ENCODE measurements at regions not wholly inside any gene's neighbourhood (a gene's known extent, or its start where the extent isn't known, plus 50 kb on each side); places are given as distances from the start of the nearest gene placed in this dataset.

GRCh38 chr4:185945906-185946305 lies 123.0 kb upstream of the TLR3 start:
- ChIA-PET CTCF (interaction anchor here (0.5 kb wide), 1 partner anchor 309 kb away, joined by 3 read pairs; no protein-coding TSS in a partner anchor), POLR2A (no interaction called here)
- H3K27me3 Mint-ChIP-seq (ENCODE audit: low read depth), result peaks cover 4% of the 10 kb centered on the region
- no peaks in the 10 kb centered on the region for H3K9me3 Mint-ChIP-seq
- no peak overlapping the region for H3K4me3 Mint-ChIP-seq
- TF ChIP-seq, protein P1, sequence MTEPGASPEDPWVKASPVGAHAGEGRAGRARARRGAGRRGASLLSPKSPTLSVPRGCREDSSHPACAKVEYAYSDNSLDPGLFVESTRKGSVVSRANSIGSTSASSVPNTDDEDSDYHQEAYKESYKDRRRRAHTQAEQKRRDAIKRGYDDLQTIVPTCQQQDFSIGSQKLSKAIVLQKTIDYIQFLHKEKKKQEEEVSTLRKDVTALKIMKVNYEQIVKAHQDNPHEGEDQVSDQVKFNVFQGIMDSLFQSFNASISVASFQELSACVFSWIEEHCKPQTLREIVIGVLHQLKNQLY (CRISPR knock-in tag; IDR thresholded peaks at IDR 0.05), result no peak
- TF ChIP-seq TEAD4 (CRISPR knock-in tag; IDR thresholded peaks at IDR 0.05) (no peak), ZNF416 (CRISPR knock-in tag; IDR thresholded peaks at IDR 0.05) (no peak), MXD4 (CRISPR knock-in tag; IDR thresholded peaks at IDR 0.05; ENCODE audit: borderline replicate concordance) (no peak), CREB1 (CRISPR knock-in tag; IDR thresholded peaks at IDR 0.05) (no peak), E2F4 (CRISPR knock-in tag; IDR thresholded peaks at IDR 0.05; ENCODE audit: borderline replicate concordance, low read depth) (no peak), SOX15 (CRISPR knock-in tag; IDR thresholded peaks at IDR 0.05) (no peak), SMAD4 (CRISPR knock-in tag; IDR thresholded peaks at IDR 0.05) (no peak), GABPB1 (CRISPR knock-in tag; IDR thresholded peaks at IDR 0.05) (no peak)
- TF ChIP-seq, protein P2, sequence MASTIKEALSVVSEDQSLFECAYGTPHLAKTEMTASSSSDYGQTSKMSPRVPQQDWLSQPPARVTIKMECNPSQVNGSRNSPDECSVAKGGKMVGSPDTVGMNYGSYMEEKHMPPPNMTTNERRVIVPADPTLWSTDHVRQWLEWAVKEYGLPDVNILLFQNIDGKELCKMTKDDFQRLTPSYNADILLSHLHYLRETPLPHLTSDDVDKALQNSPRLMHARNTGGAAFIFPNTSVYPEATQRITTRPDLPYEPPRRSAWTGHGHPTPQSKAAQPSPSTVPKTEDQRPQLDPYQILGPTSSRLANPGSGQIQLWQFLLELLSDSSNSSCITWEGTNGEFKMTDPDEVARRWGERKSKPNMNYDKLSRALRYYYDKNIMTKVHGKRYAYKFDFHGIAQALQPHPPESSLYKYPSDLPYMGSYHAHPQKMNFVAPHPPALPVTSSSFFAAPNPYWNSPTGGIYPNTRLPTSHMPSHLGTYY (CRISPR knock-in tag; IDR thresholded peaks at IDR 0.05), result no peak
- no peak overlapping the region for H3K27ac Mint-ChIP-seq
- DNase-seq (ENCODE audit: low spot score), result no peak
- 0 out of 2 replicates have a peak, but pooled peaks cover 3% of the 10 kb centered on the region for H3K4me1 Mint-ChIP-seq
- H3K36me3 Mint-ChIP-seq, result no peaks in the 10 kb centered on the region
- no peak for ATAC-seq

DNA sequence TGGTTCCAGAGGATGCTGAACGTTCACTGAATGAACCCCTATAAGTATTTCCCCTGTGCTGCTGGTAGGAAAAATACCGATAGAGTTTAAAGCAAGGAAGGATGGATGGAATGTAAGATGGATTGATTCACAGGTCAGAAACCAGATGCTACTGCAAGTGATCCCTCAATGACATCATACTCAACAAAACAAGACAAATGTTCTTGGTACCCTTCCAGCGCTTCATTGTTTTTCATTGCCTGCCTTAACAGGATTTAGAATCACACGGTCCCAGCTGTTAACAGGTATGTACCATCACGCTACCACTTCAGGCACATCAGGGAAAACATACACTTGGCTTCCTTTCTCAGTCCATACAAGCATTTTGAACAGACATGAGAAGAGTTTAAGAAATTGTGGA lies 118.1 kb upstream of the TLR3 start:
- ChIA-PET CTCF (no interaction called here), POLR2A (no interaction called here)
- Mint-ChIP-seq H3K9me3 (no peaks in the 10 kb centered on the region), H3K27ac (no peak overlapping the region), H3K27me3 (ENCODE audit: low read depth) (no peaks in the 10 kb centered on the region; the same call in 1 of the 2 replicates), H3K36me3 (no peaks in the 10 kb centered on the region), H3K4me1 (peaks cover 16% of the 10 kb centered on the region), H3K4me3 (no peak overlapping the region)
- DNase-seq (ENCODE audit: low spot score) (no peak), ATAC-seq (no peak)
- no peak for TF ChIP-seq NR3C1 (CRISPR knock-in tag; conservative IDR thresholded peaks at IDR 0.05; ENCODE audit: low read depth)
- TF ChIP-seq CBFB (CRISPR knock-in tag; IDR thresholded peaks at IDR 0.05; ENCODE audit: low read depth), result no peak
- TF ChIP-seq, protein P2 (CRISPR knock-in tag; IDR thresholded peaks at IDR 0.05), result no peak
- no peak for TF ChIP-seq STAT6 (CRISPR knock-in tag; conservative IDR thresholded peaks at IDR 0.05; ENCODE audit: low read depth)
- no peak for TF ChIP-seq HMGA2 (CRISPR knock-in tag; IDR thresholded peaks at IDR 0.05)
- no peak for TF ChIP-seq NR1H2 (CRISPR knock-in tag; IDR thresholded peaks at IDR 0.05)
- TF ChIP-seq ZBTB43 (CRISPR knock-in tag; IDR thresholded peaks at IDR 0.05), result no peak
- TF ChIP-seq E2F1 (CRISPR knock-in tag; IDR thresholded peaks at IDR 0.05), result no peak
